KMS-11 (cell line): ENCODE measurements at regions not wholly inside any gene's neighbourhood (a gene's known extent, or its start where the extent isn't known, plus 50 kb on each side); places are given as distances from the start of the nearest gene placed in this dataset.

Experiments
- H2AFZ ChIP-seq: fragments of 200-600 bp; sonication (generic); 2 replicates; pipeline ENCODE4 v1.6.1; 2016; ENCODE audit warnings: antibody characterized with exemption, mixed run types, low read depth
- H3K27ac ChIP-seq: fragments of 200-600 bp; sonication (generic); 2 replicates; pipeline ENCODE4 v1.6.1; 2016; ENCODE audit warnings: mild to moderate bottlenecking, mixed run types
- H3K27me3 ChIP-seq: fragments of 200-600 bp; sonication (generic); 2 replicates; pipeline ENCODE4 v1.6.1; 2017; ENCODE audit warnings: mild to moderate bottlenecking, low read depth, mixed run types, moderate library complexity; ENCODE audit not compliant: insufficient read depth
- H3K36me3 ChIP-seq: fragments of 200-600 bp; sonication (generic); 2 replicates; pipeline ENCODE4 v1.6.1; 2017; ENCODE audit warnings: mild to moderate bottlenecking, mixed run types; ENCODE audit not compliant: insufficient read depth
- H3K4me1 ChIP-seq: fragments of 200-600 bp; sonication (generic); 2 replicates; pipeline ENCODE4 v1.6.1; 2016; ENCODE audit warnings: mild to moderate bottlenecking, low read depth, mixed run types; ENCODE audit not compliant: poor library complexity, severe bottlenecking
- H3K4me2 ChIP-seq: fragments of 200-600 bp; sonication (generic); 2 replicates; pipeline ENCODE4 v1.7.0; 2016; ENCODE audit warnings: mild to moderate bottlenecking, mixed run types
- H3K4me3 ChIP-seq: fragments of 200-600 bp; sonication (generic); IDR thresholded peaks from 2 replicates; pipeline ENCODE4 v1.6.1; 2017; ENCODE audit warnings: low read depth, low read length, mixed read lengths; ENCODE audit not compliant: insufficient read depth
- H3K79me2 ChIP-seq: fragments of 200-600 bp; sonication (generic); 2 replicates; pipeline ENCODE4 v1.6.1; 2016; ENCODE audit warnings: low read depth, mixed run types; ENCODE audit not compliant: insufficient read depth
- H3K9ac ChIP-seq: fragments of 200-600 bp; sonication (generic); 2 replicates; pipeline ENCODE4 v1.6.1; 2016; ENCODE audit warnings: mild to moderate bottlenecking, mixed run types
- H4K20me1 ChIP-seq: fragments of 200-600 bp; sonication (generic); 2 replicates; pipeline ENCODE4 v1.6.1; 2016; ENCODE audit warnings: mild to moderate bottlenecking, mixed run types; ENCODE audit not compliant: insufficient read depth
- CTCF ChIP-seq: fragments of 200-600 bp; sonication (generic); conservative IDR thresholded peaks from 2 replicates; pipeline ENCODE4 v1.6.1; 2017; ENCODE audit warnings: low read depth, mild to moderate bottlenecking, antibody characterized with exemption, low read length, moderate library complexity, mixed read lengths

GRCh38 chr9:1748407-1748806, 266.7 kb upstream of the SMARCA2 start:
- Histone ChIP-seq H3K79me2 (no peaks in the 10 kb centered on the region), H3K27ac (no peak overlapping the region), H3K36me3 (no peaks in the 10 kb centered on the region), H3K4me2 (no peak overlapping the region), H4K20me1 (no peaks in the 10 kb centered on the region), H3K9ac (no peak overlapping the region), H3K4me1 (no peaks in the 10 kb centered on the region), H3K27me3 (no peaks in the 10 kb centered on the region), H3K4me3 (no peak overlapping the region), H2AFZ (no peak overlapping the region)
- no peak for TF ChIP-seq CTCF

- TF ChIP-seq CTCF, result no peak
- Histone ChIP-seq H4K20me1 (no peaks in the 10 kb centered on the region), H3K79me2 (no peaks in the 10 kb centered on the region), H3K4me3 (no peak overlapping the region), H3K27me3 (no peaks in the 10 kb centered on the region), H3K36me3 (no peaks in the 10 kb centered on the region), H3K4me1 (no peaks in the 10 kb centered on the region), H3K9ac (no peak overlapping the region), H3K27ac (no peak overlapping the region), H2AFZ (no peak overlapping the region), H3K4me2 (no peak overlapping the region)
Observed at GRCh38 chr9:1757186-1757585, 258.0 kb upstream of the SMARCA2 start.

DNA sequence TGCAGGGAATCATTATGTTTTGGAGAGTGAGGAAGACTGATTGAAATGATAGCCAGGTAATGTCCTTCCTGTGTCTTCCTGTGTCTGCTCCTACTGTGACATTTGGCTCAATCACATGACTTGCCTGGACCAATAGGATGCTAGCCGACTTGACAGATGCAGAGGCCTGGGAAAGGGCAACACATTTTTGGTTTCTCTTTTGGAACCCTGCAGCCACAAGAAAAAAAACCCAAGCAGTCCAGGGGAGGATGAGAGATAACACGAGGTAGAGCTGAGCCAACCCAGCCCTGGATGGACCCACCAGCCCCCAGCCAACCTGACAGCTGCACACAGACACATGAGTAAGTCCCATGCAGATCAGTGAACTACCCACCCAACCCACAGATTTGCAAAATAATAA, 256.1 kb upstream of the SMARCA2 start:
- H3K27ac ChIP-seq, result no peak overlapping the region
- peak overlapping the region; percentile 45 for H2AFZ ChIP-seq

GRCh38 chr9:1759771-1760300, 255.3 kb upstream of the SMARCA2 start:
- Histone ChIP-seq H2AFZ (peak overlapping the region; percentile 45), H3K79me2 (no peaks in the 10 kb centered on the region), H3K27me3 (no peaks in the 10 kb centered on the region), H3K36me3 (no peaks in the 10 kb centered on the region), H3K9ac (no peak overlapping the region), H3K4me3 (no peak overlapping the region), H3K4me1 (no peaks in the 10 kb centered on the region), H3K27ac (no peak overlapping the region), H3K4me2 (no peak overlapping the region), H4K20me1 (no peaks in the 10 kb centered on the region)
- TF ChIP-seq CTCF, result no peak

More for the DNA sequence above, 256.1 kb upstream of the SMARCA2 start:
- H3K4me2 ChIP-seq, result peak overlapping the region; percentile 20; the same call in 1 of the 2 replicates
- no peak overlapping the region for H3K4me3 ChIP-seq
- no peaks in the 10 kb centered on the region for H3K4me1 ChIP-seq
- H3K27me3 ChIP-seq, result no peaks in the 10 kb centered on the region
- no peaks in the 10 kb centered on the region for H3K36me3 ChIP-seq
- no peak for TF ChIP-seq CTCF
- H4K20me1 ChIP-seq, result no peaks in the 10 kb centered on the region
- H3K9ac ChIP-seq, result no peak overlapping the region
- H3K79me2 ChIP-seq, result no peaks in the 10 kb centered on the region
